Prostate gland (tissue), 2 donors: ENCODE measurements at regions not wholly inside any gene's neighbourhood (a gene's known extent, or its start where the extent isn't known, plus 50 kb on each side); places are given as distances from the start of the nearest gene placed in this dataset.

ENCODE experiments used
- DNase-seq: peaks from one replicate; pipeline ENCODE4 v3.0.0-alpha.2; 2019; ENCODE audit warnings: low spot score
- H3K27ac ChIP-seq, 2 donors: fragments of 200-600 bp; sonication (generic); 2 replicates each; pipeline ENCODE4 v1.5.1; 2017 to 2019
- H3K27me3 ChIP-seq: fragments of 200-600 bp; sonication (generic); replicated peaks from 2 replicates; pipeline ENCODE4 v1.5.1; 2019; ENCODE audit not compliant: insufficient read depth
- H3K36me3 ChIP-seq, 2 donors: fragments of 200-600 bp; sonication (generic); 1 replicate in 1 of 2; 2 replicates in 1 of 2; pipeline versions ENCODE4 v1.5.1 to v1.8.1; 2017 to 2019
- H3K4me1 ChIP-seq: fragments of 200-600 bp; sonication (generic); replicated peaks from 2 replicates; pipeline ENCODE4 v1.5.1; 2019
- H3K4me3 ChIP-seq, 2 donors: fragments of 200-600 bp; sonication (generic); 2 replicates each; pipeline ENCODE4 v1.5.1; 2017 to 2019
- H3K9me3 ChIP-seq: fragments of 200-600 bp; sonication (generic); 2 replicates; pipeline ENCODE4 v1.5.1; 2017
- POLR2A ChIP-seq: fragments of 450-650 bp; IDR thresholded peaks from one replicate; pipeline ENCODE4 v1.6.1; 2016; ENCODE audit warnings: antibody characterized with exemption, mild to moderate bottlenecking
- POLR2AphosphoS5 ChIP-seq: sonication (generic); formaldehyde crosslinking; IDR thresholded peaks from one replicate; pipeline ENCODE4 v1.6.1; 2017; ENCODE audit warnings: antibody characterized with exemption
- WGBS: methylation state at CpG from one replicate; pipeline ENCODE4 v1.1.5; 2018; 5-methylcytosine and 5-hydroxymethylcytosine counted together
- intact Hi-C: fragments of 100-400 bp; cut with DNase I; formaldehyde crosslinking; loops from one replicate; pipeline ENCODE4 v1.14.2; 2022
- TF ChIP-seq, protein P1 (sequence below), 4 experiments: fragments of 200-600 bp in 2 of 4; fragments of 450-650 bp in 2 of 4; sonication (generic) in 2 of 4; IDR thresholded peaks; 1 replicate in 3 of 4; 2 replicates in 1 of 4; pipeline ENCODE4 v1.5.1; 2016 to 2019; ENCODE audit warnings: antibody characterized with exemption in 4 of 4, mild to moderate bottlenecking in 2 of 4, moderate library complexity in 2 of 4

DNA sequence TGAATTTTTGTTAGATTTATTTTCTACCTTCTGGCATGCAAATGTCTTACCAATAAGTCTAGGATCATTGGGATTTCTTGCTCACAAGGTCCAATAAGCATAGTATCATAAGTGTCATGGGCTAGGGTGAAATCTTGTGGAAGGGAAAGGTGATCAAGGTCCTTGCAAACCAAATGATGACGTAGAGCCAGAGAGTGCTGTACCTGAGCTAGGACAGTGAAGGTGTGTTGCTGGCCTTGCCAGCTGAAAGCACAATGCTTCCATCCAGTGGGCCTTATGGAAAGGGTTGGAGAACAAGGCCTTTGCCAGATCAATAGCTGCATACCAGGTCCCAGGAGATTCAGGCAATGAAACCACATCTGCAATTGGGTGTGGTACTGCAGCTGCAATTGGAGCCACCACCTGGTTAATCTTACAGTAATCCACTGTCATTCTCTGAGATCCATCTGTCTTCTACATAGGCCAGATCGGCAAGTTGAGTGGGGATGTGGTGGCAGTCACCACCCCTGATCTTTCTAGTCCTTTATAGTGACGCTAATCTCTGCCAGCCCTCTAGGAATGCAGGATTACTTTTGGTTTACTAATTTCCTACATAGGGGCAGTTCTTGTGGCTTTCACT is 208.9 kb upstream of the MYL2 start:
- intact Hi-C loops = no loop called here
- H3K4me3 ChIP-seq = no peak overlapping the region
- H3K9me3 ChIP-seq = no peaks in the 10 kb centered on the region
- no peak for DNase-seq
- no peaks in the 10 kb centered on the region for H3K36me3 ChIP-seq
- TF ChIP-seq, protein P1, sequence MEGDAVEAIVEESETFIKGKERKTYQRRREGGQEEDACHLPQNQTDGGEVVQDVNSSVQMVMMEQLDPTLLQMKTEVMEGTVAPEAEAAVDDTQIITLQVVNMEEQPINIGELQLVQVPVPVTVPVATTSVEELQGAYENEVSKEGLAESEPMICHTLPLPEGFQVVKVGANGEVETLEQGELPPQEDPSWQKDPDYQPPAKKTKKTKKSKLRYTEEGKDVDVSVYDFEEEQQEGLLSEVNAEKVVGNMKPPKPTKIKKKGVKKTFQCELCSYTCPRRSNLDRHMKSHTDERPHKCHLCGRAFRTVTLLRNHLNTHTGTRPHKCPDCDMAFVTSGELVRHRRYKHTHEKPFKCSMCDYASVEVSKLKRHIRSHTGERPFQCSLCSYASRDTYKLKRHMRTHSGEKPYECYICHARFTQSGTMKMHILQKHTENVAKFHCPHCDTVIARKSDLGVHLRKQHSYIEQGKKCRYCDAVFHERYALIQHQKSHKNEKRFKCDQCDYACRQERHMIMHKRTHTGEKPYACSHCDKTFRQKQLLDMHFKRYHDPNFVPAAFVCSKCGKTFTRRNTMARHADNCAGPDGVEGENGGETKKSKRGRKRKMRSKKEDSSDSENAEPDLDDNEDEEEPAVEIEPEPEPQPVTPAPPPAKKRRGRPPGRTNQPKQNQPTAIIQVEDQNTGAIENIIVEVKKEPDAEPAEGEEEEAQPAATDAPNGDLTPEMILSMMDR (IDR thresholded peaks at IDR 0.05) = no peak
- TF ChIP-seq POLR2AphosphoS5 = no peak
- no peak for TF ChIP-seq POLR2A
- H3K27ac ChIP-seq = no peak overlapping the region
- H3K4me1 ChIP-seq = no peaks in the 10 kb centered on the region
- 98% methylated on average over 3 of the region's 3 CpGs for WGBS
- H3K27me3 ChIP-seq = no peaks in the 10 kb centered on the region

DNA sequence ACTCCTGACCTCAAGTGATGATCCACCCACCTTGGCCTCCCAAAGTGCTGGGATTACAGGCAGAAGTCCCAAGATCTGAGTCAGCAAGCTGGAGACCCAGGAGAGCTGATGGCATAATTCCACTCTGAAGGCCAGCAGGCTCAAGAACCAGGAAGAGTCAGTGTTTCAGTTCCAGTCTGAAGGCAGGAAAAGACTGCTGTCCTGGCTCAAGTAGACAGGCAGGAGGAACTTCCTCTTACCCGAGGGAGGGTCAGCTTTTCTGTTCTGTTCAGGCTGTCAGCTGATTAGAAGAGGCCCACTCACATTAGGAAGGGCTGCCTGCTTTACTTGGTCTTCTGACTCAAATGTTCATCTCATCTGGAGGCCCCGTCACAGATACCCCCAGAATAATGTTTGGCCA is 206.0 kb upstream of the MYL2 start:
- Histone ChIP-seq H3K4me1 (no peaks in the 10 kb centered on the region), H3K4me3 (no peak overlapping the region), H3K27ac (no peak overlapping the region), H3K36me3 (no peaks in the 10 kb centered on the region), H3K9me3 (no peaks in the 10 kb centered on the region), H3K27me3 (no peaks in the 10 kb centered on the region)
- WGBS = 66% methylated on average over 2 of the region's 2 CpGs
- TF ChIP-seq POLR2A = no peak
- TF ChIP-seq, protein P1 (IDR thresholded peaks at IDR 0.05) = no peak
- no peak for TF ChIP-seq POLR2AphosphoS5
- intact Hi-C loops = no loop called here
- no peak for DNase-seq

DNA sequence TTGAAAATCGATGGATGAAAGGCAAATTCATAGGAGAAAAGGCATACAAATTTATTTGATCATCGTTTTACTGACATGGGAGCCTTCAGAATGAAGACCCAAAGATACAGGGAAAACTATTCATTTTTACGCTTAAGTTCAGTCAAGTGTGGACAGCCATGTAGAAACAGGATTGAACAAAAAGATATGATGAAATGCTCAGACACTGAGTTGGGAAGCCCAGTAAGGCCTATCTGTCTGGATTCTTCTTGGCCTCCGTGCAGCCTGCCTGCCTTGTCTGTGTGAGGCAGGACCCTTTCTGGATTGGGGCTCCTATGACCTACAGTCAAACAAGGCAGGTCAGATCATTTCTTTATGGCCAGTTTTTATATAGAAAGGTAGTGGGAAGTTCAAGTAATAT is 203.8 kb upstream of the MYL2 start:
- H3K36me3 ChIP-seq = no peaks in the 10 kb centered on the region
- H3K27me3 ChIP-seq = no peaks in the 10 kb centered on the region
- intact Hi-C loops = no loop called here
- no peak overlapping the region for H3K4me3 ChIP-seq
- H3K4me1 ChIP-seq = no peaks in the 10 kb centered on the region
- WGBS = 90% methylated on average over 4 of the region's 4 CpGs
- TF ChIP-seq POLR2A = no peak
- TF ChIP-seq, protein P1 (IDR thresholded peaks at IDR 0.05) = no peak
- TF ChIP-seq POLR2AphosphoS5 = no peak
- DNase-seq = no peak
- H3K9me3 ChIP-seq = no peaks in the 10 kb centered on the region
- H3K27ac ChIP-seq = no peak overlapping the region

DNA sequence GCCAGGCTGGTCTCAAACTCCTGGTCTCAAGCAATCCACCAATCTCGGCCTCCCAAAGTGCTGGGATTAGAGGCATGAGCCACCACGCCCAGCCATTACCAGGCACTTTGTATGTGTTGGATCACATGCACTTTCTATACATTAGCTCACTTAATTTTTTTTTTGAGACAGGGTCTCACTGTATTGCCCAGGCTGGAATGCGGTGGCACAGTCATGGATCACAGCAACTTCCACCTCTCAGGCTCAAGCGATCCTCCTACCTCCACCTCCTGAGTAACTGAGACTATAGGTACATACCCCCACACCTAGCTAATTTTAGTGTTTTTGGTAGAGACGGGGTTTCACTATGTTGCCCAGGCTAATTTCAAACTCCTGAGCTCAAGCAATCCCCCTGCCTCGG is 203.0 kb upstream of the MYL2 start:
- no peaks in the 10 kb centered on the region for H3K36me3 ChIP-seq
- intact Hi-C loops = no loop called here
- H3K27me3 ChIP-seq = no peaks in the 10 kb centered on the region
- H3K4me3 ChIP-seq = no peak overlapping the region
- TF ChIP-seq, protein P1 (IDR thresholded peaks at IDR 0.05) = no peak
- TF ChIP-seq POLR2A (no peak), POLR2AphosphoS5 (no peak)
- 97% methylated on average over 6 of the region's 6 CpGs for WGBS
- H3K27ac ChIP-seq = peak overlapping the region; percentile 43 to 52
- DNase-seq = no peak
- no peaks in the 10 kb centered on the region for H3K4me1 ChIP-seq
- no peaks in the 10 kb centered on the region for H3K9me3 ChIP-seq

DNA sequence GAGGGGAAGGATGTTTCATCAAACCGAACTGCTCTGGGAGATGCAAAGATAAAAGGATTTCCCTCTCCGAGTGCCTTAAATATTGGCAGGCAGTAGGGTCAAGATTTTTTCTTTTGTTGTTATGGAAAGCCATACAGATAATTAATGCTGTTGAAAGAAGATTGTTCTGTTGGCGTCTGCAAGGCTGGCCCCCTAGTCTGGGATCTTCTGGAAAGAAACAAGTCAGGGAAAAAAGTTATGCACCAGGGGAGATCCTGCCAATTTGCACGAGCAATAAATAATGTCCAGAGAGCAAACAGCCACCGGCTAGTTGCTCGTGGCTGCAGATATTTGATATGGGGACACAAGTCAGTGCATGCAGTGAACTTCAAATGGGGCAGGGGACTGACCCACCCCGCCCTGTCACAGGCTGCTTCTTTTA is 202.1 kb upstream of the MYL2 start:
- H3K9me3 ChIP-seq = no peaks in the 10 kb centered on the region

More for the DNA sequence above, 202.1 kb upstream of the MYL2 start:
- H3K4me3 ChIP-seq = no peak overlapping the region
- peak overlapping the region; percentile 43 to 52 for H3K27ac ChIP-seq
- H3K27me3 ChIP-seq = no peaks in the 10 kb centered on the region
- intact Hi-C loops = no loop called here
- no peaks in the 10 kb centered on the region for H3K4me1 ChIP-seq
- no peaks in the 10 kb centered on the region for H3K36me3 ChIP-seq
- peak; percentile 51 for DNase-seq
- 3% methylated on average over 7 of the region's 7 CpGs for whole genome bisulfite sequencing
- TF ChIP-seq POLR2AphosphoS5 (peak; percentile 50), POLR2A (no peak)
- TF ChIP-seq, protein P1 (IDR thresholded peaks at IDR 0.05) = no peak
